Smooth muscle cell (in vitro differentiated cells): ENCODE measurements at regions not wholly inside any gene's neighbourhood (a gene's known extent, or its start where the extent isn't known, plus 50 kb on each side); places are given as distances from the start of the nearest gene placed in this dataset.
A peak's percentile ranks its signal among the peaks of the same experiment; 100 is the strongest.

Experiments
- DNase-seq: peaks from one replicate; lab custom pipeline; 2025; ENCODE audit not compliant: unreplicated experiment; lab: John Stamatoyannopoulos, UW
- H2AFZ ChIP-seq: fragments of 200-600 bp; sonication (generic); 2 replicates; pipeline ENCODE4 v1.6.0; 2016; ENCODE audit warnings: antibody characterized with exemption, low read depth, mild to moderate bottlenecking
- H3F3A ChIP-seq: fragments of 200-600 bp; sonication (generic); 2 replicates; pipeline ENCODE4 v1.6.0; 2017; ENCODE audit warnings: antibody characterized with exemption, low read depth
- H3K27ac ChIP-seq: fragments of 200-600 bp; sonication (generic); 2 replicates; pipeline ENCODE4 v1.5.1; 2016; ENCODE audit warnings: low read depth, mild to moderate bottlenecking
- H3K27me3 ChIP-seq: fragments of 200-600 bp; sonication (generic); 2 replicates; pipeline ENCODE4 v1.6.1; 2016; ENCODE audit warnings: low read depth, mild to moderate bottlenecking
- H3K36me3 ChIP-seq: fragments of 200-600 bp; sonication (generic); 2 replicates; pipeline ENCODE4 v1.5.1; 2016; ENCODE audit warnings: low read depth
- H3K4me1 ChIP-seq: fragments of 200-600 bp; sonication (generic); 2 replicates; pipeline ENCODE4 v1.5.1; 2016; ENCODE audit warnings: low read depth
- H3K4me2 ChIP-seq: fragments of 200-600 bp; sonication (generic); 2 replicates; pipeline ENCODE4 v1.6.0; 2016; ENCODE audit warnings: mild to moderate bottlenecking
- H3K4me3 ChIP-seq: fragments of 200-600 bp; sonication (generic); 2 replicates; pipeline ENCODE4 v1.5.1; 2016; ENCODE audit warnings: mild to moderate bottlenecking
- H3K79me2 ChIP-seq: fragments of 200-600 bp; sonication (generic); 2 replicates; pipeline ENCODE4 v1.6.0; 2016; ENCODE audit warnings: low read depth, mild to moderate bottlenecking
- H3K9ac ChIP-seq: fragments of 200-600 bp; sonication (generic); 2 replicates; pipeline ENCODE4 v1.6.0; 2016; ENCODE audit warnings: low read depth
- H3K9me3 ChIP-seq: fragments of 200-600 bp; sonication (generic); replicated peaks from 2 replicates; pipeline ENCODE4 v1.5.1; 2016; ENCODE audit warnings: low read depth
- H4K20me1 ChIP-seq: fragments of 200-600 bp; sonication (generic); 2 replicates; pipeline ENCODE4 v1.6.0; 2016; ENCODE audit warnings: low read depth
- WGBS: methylation state at CpG from one replicate; pipeline ENCODE4 v1.1.7; 2016; ENCODE audit warnings: low lambda C conversion rate; 5-methylcytosine and 5-hydroxymethylcytosine counted together
- TF ChIP-seq, protein P1 (sequence below): fragments of 200-600 bp; sonication (generic); IDR thresholded peaks from 2 replicates; pipeline ENCODE4 v1.5.1; 2017; ENCODE audit warnings: borderline replicate concordance, mild to moderate bottlenecking, antibody characterized with exemption; ENCODE audit not compliant: insufficient read depth, poor library complexity, severe bottlenecking

DNA sequence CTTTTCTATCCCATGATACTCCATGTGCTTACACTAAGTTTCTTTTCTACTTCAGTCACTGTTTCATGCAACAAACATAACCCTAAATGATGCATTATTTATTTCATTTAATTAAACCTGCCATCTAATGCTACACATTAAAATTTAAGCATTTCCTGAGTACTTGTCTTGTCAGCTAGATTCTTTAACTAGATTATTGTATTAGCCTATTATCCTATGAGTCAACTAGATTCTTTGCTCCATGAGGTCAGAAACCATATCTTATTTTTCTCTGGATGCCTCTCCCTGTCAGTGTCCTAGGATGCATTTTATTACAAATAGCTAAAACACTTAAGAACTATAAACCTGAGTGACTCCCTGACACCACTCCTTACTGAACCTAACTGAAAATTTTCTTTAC is 652.4 kb downstream of the SLC4A3 start:
- no peaks in the 10 kb centered on the region for H3K79me2 ChIP-seq
- H3K4me2 ChIP-seq: peak overlapping the region; percentile 79
- peak overlapping the region; percentile 71 for H3K9ac ChIP-seq
- no peaks in the 10 kb centered on the region for H3K36me3 ChIP-seq
- H3K27ac ChIP-seq: peak overlapping the region; percentile 95
- DNase-seq: no peak
- no peak overlapping the region for H3K4me3 ChIP-seq
- H3K27me3 ChIP-seq: no peaks in the 10 kb centered on the region
- TF ChIP-seq, protein P1, sequence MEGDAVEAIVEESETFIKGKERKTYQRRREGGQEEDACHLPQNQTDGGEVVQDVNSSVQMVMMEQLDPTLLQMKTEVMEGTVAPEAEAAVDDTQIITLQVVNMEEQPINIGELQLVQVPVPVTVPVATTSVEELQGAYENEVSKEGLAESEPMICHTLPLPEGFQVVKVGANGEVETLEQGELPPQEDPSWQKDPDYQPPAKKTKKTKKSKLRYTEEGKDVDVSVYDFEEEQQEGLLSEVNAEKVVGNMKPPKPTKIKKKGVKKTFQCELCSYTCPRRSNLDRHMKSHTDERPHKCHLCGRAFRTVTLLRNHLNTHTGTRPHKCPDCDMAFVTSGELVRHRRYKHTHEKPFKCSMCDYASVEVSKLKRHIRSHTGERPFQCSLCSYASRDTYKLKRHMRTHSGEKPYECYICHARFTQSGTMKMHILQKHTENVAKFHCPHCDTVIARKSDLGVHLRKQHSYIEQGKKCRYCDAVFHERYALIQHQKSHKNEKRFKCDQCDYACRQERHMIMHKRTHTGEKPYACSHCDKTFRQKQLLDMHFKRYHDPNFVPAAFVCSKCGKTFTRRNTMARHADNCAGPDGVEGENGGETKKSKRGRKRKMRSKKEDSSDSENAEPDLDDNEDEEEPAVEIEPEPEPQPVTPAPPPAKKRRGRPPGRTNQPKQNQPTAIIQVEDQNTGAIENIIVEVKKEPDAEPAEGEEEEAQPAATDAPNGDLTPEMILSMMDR: no peak
- no peaks in the 10 kb centered on the region for H4K20me1 ChIP-seq
- peaks cover 15% of the 10 kb centered on the region for H3K4me1 ChIP-seq
- H2AFZ ChIP-seq: peak overlapping the region; percentile 34
- H3K9me3 ChIP-seq: no peaks in the 10 kb centered on the region
- peaks cover 6% of the 10 kb centered on the region for H3F3A ChIP-seq

DNA sequence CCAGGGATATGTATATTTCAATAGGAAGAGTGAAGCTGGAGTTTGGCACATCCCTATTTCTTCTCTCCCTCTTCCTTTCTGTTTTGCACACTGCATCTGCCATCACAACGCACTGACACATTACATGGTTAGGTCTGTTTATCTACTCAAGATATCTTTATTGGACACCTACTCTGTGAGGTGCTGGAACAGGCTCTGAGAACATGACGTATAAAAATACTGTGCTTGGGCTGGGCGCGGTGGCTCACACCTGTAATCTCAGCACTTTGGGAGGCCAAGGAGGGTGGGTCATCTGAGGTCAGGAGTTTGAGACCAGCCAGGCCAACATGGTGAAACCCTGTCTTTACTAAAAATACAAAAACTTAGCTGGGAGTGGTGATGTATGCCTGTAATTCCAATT is 653.3 kb downstream of the SLC4A3 start:
- Histone ChIP-seq H3K27ac (peak overlapping the region; percentile 95), H3K36me3 (no peaks in the 10 kb centered on the region), H3K27me3 (no peaks in the 10 kb centered on the region), H3K9me3 (no peaks in the 10 kb centered on the region), H3K79me2 (no peaks in the 10 kb centered on the region), H2AFZ (no peak overlapping the region), H3K9ac (no peak overlapping the region), H3K4me1 (peaks cover 15% of the 10 kb centered on the region), H3K4me2 (peak overlapping the region; percentile 79), H3F3A (peaks cover 6% of the 10 kb centered on the region), H3K4me3 (no peak overlapping the region), H4K20me1 (no peaks in the 10 kb centered on the region)
- 87% methylated on average over 4 of the region's 4 CpGs for WGBS
- TF ChIP-seq, protein P1: no peak
- no peak for DNase-seq

DNA sequence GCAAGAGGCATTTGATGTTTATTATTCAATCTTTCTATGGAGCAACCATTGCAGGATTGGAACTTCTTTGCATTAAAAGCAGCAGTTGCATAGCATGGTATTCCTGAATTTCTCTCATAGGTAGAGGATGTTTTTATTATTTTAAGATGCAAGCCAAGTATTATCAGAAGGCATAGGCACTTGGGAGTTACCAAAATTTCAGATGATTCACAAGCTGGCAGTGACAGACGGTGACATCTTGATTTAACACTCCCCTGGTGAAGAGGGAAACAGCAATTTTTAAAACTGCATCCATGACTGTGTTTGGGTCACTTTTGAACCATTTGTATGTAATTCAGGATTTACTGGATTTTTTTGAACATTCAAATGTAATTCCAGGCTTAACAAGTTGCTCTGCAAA is 654.3 kb downstream of the SLC4A3 start:
- WGBS: 78% methylated on average over 1 of the region's 1 CpG
- TF ChIP-seq, protein P1: no peak
- Histone ChIP-seq H3F3A (peaks cover 6% of the 10 kb centered on the region), H3K4me2 (no peak overlapping the region), H3K27me3 (no peaks in the 10 kb centered on the region), H3K9me3 (no peaks in the 10 kb centered on the region), H3K36me3 (no peaks in the 10 kb centered on the region), H3K9ac (no peak overlapping the region), H3K4me1 (peaks cover 15% of the 10 kb centered on the region), H3K79me2 (no peaks in the 10 kb centered on the region), H2AFZ (no peak overlapping the region), H4K20me1 (no peaks in the 10 kb centered on the region), H3K4me3 (no peak overlapping the region), H3K27ac (no peak overlapping the region)
- no peak for DNase-seq

DNA sequence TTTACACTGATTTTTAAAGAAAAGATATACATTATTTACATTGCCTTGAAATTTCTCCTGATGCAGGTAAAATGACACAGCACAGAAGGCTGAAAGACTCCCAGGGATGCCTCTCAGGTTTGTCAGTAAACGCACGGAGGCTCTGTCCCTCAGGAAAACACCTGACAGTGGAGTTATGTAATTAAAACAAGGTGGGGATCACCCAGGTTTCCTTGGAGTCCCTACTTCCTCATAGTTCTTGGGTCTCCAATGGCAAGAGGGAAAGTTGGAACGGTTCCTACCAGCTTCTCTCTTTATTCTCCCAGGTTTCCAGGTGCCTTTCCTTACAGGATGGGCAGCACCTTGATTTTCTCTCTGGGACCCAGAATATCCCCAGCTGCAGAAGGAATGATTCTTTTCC is 654.8 kb downstream of the SLC4A3 start:
- H3K9ac ChIP-seq: no peak overlapping the region
- no peaks in the 10 kb centered on the region for H4K20me1 ChIP-seq
- H3F3A ChIP-seq: peaks cover 6% of the 10 kb centered on the region
- no peak for DNase-seq
- no peaks in the 10 kb centered on the region for H3K9me3 ChIP-seq
- peaks cover 15% of the 10 kb centered on the region for H3K4me1 ChIP-seq
- no peak overlapping the region for H3K27ac ChIP-seq
- no peaks in the 10 kb centered on the region for H3K27me3 ChIP-seq
- H2AFZ ChIP-seq: no peak overlapping the region
- no peak overlapping the region for H3K4me3 ChIP-seq
- no peaks in the 10 kb centered on the region for H3K79me2 ChIP-seq
- 92% methylated on average over 3 of the region's 3 CpGs for WGBS
- no peaks in the 10 kb centered on the region for H3K36me3 ChIP-seq
- H3K4me2 ChIP-seq: no peak overlapping the region
- TF ChIP-seq, protein P1: no peak
